A549 (cell line): ENCODE measurements at regions not wholly inside any gene's neighbourhood (a gene's known extent, or its start where the extent isn't known, plus 50 kb on each side); places are given as distances from the start of the nearest gene placed in this dataset.

Source experiments
- ATAC-seq, 2 experiments: fragments of 200-7000 bp in 1 of 2; fragments of >200 bp in 1 of 2; cut with Nextera tagmentation in 1 of 2; cut with Tn5 transposase in 1 of 2; 3 replicates each; pipeline versions ENCODE4 v1.8.0 to v1.9.1; 2018 to 2020; ENCODE audit warnings: mild to moderate bottlenecking in 1 of 2, moderate library complexity in 1 of 2
- CTCF ChIA-PET: fragments of 300-600 bp; sonication (Branson Sonifier 250); formaldehyde crosslinking; extraction: SDS; loops from one replicate; lab custom pipeline; 2021; ENCODE audit warnings: antibody characterized with exemption, inconsistent platforms; lab: Yijun Ruan, JAX
- POLR2A ChIA-PET: fragments of 350-600 bp; formaldehyde crosslinking; extraction: SDS; loops from one replicate; lab custom pipeline; 2021; ENCODE audit warnings: antibody characterized with exemption, inconsistent platforms; lab: Yijun Ruan, JAX
- DNase-seq, 2 experiments: peaks; one replicate each; pipeline versions ENCODE4 v3.0.0 to v3.0.0-alpha.2; 2011 to 2016; ENCODE audit warnings: low read depth in 1 of 2, low spot score in 1 of 2
- FAIRE-seq: peaks from 2 replicates; lab custom pipeline; 2011; peaks lifted over from hg19 to GRCh38; lab: Jason Lieb, UNC
- H3K27ac ChIP-seq, 2 experiments: fragments of >200 bp; sonication (Bioruptor Twin); formaldehyde crosslinking; 3 replicates each; pipeline ENCODE4 v1.5.1; 2016 to 2017
- H3K4me1 ChIP-seq: fragments of >200 bp; sonication (Bioruptor Twin); formaldehyde crosslinking; 3 replicates; pipeline ENCODE4 v1.6.1; 2016
- H3K4me2 ChIP-seq: fragments of >200 bp; sonication (Bioruptor Twin); formaldehyde crosslinking; 3 replicates; pipeline ENCODE4 v1.6.1; 2016
- H3K4me3 ChIP-seq: fragments of >200 bp; sonication (Bioruptor Twin); formaldehyde crosslinking; 3 replicates; pipeline ENCODE4 v1.5.1; 2016
- H3K9me3 ChIP-seq: fragments of >200 bp; sonication (Bioruptor Twin); formaldehyde crosslinking; 3 replicates; pipeline ENCODE4 v1.6.1; 2016
- CBX8 ChIP-seq: fragments of 200-600 bp; sonication (generic); IDR thresholded peaks from 2 replicates; pipeline ENCODE4 v1.6.1; 2016
- CEBPB ChIP-seq, 2 experiments: fragments of >200 bp in 1 of 2; sonication (Bioruptor Twin) in 1 of 2; formaldehyde crosslinking in 1 of 2; IDR thresholded peaks; 2 replicates each; pipeline ENCODE4 v1.6.1; 2012 to 2016
- CHD2 ChIP-seq: fragments of 150-350 bp; IDR thresholded peaks from 2 replicates; pipeline ENCODE4 v1.6.1; 2014; ENCODE audit warnings: low read length; ENCODE audit not compliant: partially characterized antibody
- CHD4 ChIP-seq: fragments of 200-600 bp; sonication (generic); IDR thresholded peaks from 2 replicates; pipeline ENCODE4 v1.6.1; 2016; ENCODE audit warnings: antibody characterized with exemption, mild to moderate bottlenecking, borderline replicate concordance
- EHF ChIP-seq: fragments of 250-450 bp; sonication (Bioruptor Pico); IDR thresholded peaks from 2 replicates; pipeline ENCODE4 v1.5.0; 2020; ENCODE audit warnings: mild to moderate bottlenecking
- ESRRA ChIP-seq: fragments of 150-350 bp; IDR thresholded peaks from 2 replicates; pipeline ENCODE4 v1.6.1; 2014; ENCODE audit warnings: mild to moderate bottlenecking, low read length, borderline replicate concordance
- HEYL ChIP-seq: fragments of 250-450 bp; sonication (Bioruptor Pico); IDR thresholded peaks from 2 replicates; pipeline ENCODE4 v1.8.0; 2021; ENCODE audit warnings: mild to moderate bottlenecking, moderate library complexity
- HOXB13 ChIP-seq: fragments of 250-450 bp; sonication (Bioruptor Pico); IDR thresholded peaks from 2 replicates; pipeline ENCODE4 v1.5.0; 2020; ENCODE audit warnings: low read depth, mild to moderate bottlenecking, moderate library complexity
- HOXB5 ChIP-seq: fragments of 250-450 bp; sonication (Bioruptor Pico); IDR thresholded peaks from 2 replicates; pipeline ENCODE4 v1.5.0; 2020; ENCODE audit warnings: mild to moderate bottlenecking, moderate library complexity
- JUN ChIP-seq, 2 experiments: fragments of >200 bp; sonication (Bioruptor Twin); formaldehyde crosslinking; IDR thresholded peaks; 2 replicates in 1 of 2; 3 replicates in 1 of 2; pipeline ENCODE4 v1.6.1; 2016 to 2017
- KDM1A ChIP-seq: fragments of 200-600 bp; sonication (generic); IDR thresholded peaks from 2 replicates; pipeline ENCODE4 v1.6.1; 2016; ENCODE audit warnings: low read depth, mild to moderate bottlenecking
- MAZ ChIP-seq: fragments of 150-350 bp; IDR thresholded peaks from 2 replicates; pipeline ENCODE4 v1.6.1; 2014; ENCODE audit warnings: antibody characterized with exemption, low read depth, low read length, borderline replicate concordance
- MYC ChIP-seq: IDR thresholded peaks from 2 replicates; pipeline ENCODE4 v1.6.1; 2012; ENCODE audit warnings: mild to moderate bottlenecking, inconsistent platforms, low read length, improper control_type of control experiment, borderline replicate concordance
- NFE2L2 ChIP-seq: fragments of 150-350 bp; conservative IDR thresholded peaks from 2 replicates; pipeline ENCODE4 v1.6.1; 2014; ENCODE audit warnings: low read length
- POLR2A ChIP-seq: IDR thresholded peaks from 2 replicates; pipeline ENCODE4 v1.6.1; 2012; ENCODE audit warnings: mild to moderate bottlenecking, low read length
- RCOR1 ChIP-seq: fragments of 150-350 bp; IDR thresholded peaks from 2 replicates; pipeline ENCODE4 v1.6.1; 2014; ENCODE audit warnings: antibody characterized with exemption, low read length, low read depth
- RNF2 ChIP-seq: fragments of 200-600 bp; sonication (generic); IDR thresholded peaks from 2 replicates; pipeline ENCODE4 v1.6.1; 2016; ENCODE audit warnings: low read depth, mild to moderate bottlenecking, antibody characterized with exemption, moderate library complexity, borderline replicate concordance
- SMC3 ChIP-seq: fragments of >200 bp; sonication (Bioruptor Twin); formaldehyde crosslinking; IDR thresholded peaks from 3 replicates; pipeline ENCODE4 v1.6.1; 2018; ENCODE audit warnings: inconsistent platforms
- SREBF2 ChIP-seq: fragments of 450-650 bp; IDR thresholded peaks from 2 replicates; pipeline ENCODE4 v1.6.1; 2014; ENCODE audit warnings: mild to moderate bottlenecking, moderate library complexity
- ZNF302 ChIP-seq: fragments of 250-450 bp; sonication (Bioruptor Pico); IDR thresholded peaks from 2 replicates; pipeline ENCODE4 v1.9.0; 2021; ENCODE audit warnings: inconsistent platforms, mild to moderate bottlenecking, moderate library complexity
- WGBS: methylation state at CpG from one replicate; pipeline ENCODE4 v1.1.6; 2017; ENCODE audit errors: missing lambda C conversion rate; 5-methylcytosine and 5-hydroxymethylcytosine counted together
- TF ChIP-seq, protein P1 (sequence below): IDR thresholded peaks from 2 replicates; pipeline ENCODE4 v1.6.1; 2012
- TF ChIP-seq, protein P2 (sequence below): fragments of >200 bp; sonication (Bioruptor Twin); formaldehyde crosslinking; IDR thresholded peaks from 3 replicates; pipeline ENCODE4 v1.6.1; 2016
- TF ChIP-seq, protein P3 (sequence below): fragments of >200 bp; sonication (Bioruptor Twin); formaldehyde crosslinking; IDR thresholded peaks from 2 replicates; pipeline ENCODE4 v1.6.1; 2016
- TF ChIP-seq, protein P4 (sequence below): fragments of >200 bp; sonication (Bioruptor Twin); formaldehyde crosslinking; IDR thresholded peaks from 3 replicates; pipeline ENCODE4 v1.5.1; 2016

DNA sequence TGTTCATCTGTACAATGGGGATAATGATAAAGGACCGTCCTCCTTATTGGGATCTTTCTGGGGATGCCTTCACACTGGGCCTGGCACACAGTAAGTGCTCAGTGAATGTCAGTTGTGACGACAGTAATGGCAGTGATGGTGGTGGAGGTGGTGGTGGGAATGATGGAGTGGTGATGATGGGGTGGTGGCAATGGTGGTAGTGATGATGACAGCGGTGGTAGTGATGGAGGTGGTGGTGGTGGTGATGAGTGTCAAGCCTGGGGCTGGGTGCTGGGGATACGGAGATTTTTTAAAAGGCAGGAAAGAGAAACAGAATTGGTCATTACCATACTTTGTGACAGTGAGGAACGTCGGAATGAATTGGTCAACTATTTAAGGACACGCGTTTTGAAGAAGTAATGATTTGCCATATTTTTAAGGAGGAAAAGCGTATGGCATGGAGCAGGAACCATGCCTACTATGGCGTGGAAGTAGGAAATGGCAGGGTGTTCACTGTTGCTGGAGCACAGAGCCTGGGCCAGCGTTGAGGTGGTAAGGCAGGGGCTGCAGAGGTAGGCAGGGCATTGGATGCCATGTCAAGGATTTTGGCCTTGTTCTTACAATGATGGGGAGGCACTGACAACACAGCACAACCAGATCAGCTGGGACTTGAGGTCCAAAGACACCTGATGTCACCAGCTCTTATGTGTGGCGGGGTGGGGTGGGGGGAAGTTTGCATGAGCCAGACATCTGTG, 128.7 kb downstream of the ACTL8 start:
- DNase-seq, result no peak
- POLR2A ChIA-PET, result no interaction called here
- WGBS, result 66% methylated on average over 12 of the region's 12 CpGs

DNA sequence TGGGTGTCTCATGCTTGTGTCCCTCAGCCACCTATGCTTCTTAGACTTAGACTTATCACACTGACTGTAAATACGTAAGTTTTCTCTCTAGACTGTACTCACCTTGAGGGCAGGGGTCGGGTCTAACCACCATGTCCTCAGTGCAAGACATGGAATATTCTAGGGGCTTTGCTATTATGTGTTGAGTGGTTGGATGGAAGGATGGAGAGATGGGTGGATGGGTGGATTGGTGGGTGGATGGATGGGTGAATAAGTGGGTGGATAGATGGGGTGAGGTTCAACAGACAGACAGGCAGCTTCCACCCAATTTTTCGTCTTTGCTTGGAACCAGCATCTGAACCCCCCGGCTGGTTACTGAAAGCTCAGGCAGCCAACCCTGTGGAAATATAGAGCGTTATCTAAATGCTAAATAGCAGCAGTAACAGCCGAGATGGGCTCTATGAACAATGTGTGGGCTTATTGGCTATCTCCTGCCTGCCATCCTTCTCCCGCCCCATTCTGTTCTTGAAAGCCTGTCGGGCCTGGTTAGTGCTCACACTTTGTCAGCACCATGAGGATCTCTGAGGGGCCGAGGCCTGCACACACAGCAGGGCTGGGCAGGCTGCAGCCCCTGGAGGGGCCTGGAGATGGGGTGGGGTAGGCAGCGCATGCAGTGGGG, 130.7 kb downstream of the ACTL8 start:
- WGBS, result 51% methylated on average over 10 of the region's 10 CpGs
- Histone ChIP-seq H3K4me1 (no peaks in the 10 kb centered on the region), H3K4me2 (no peak overlapping the region), H3K9me3 (no peaks in the 10 kb centered on the region), H3K27ac (no peak overlapping the region), H3K4me3 (no peak overlapping the region)
- DNase-seq (no peak), FAIRE-seq (no peak), ATAC-seq (no peak)
- POLR2A ChIA-PET, result no interaction called here
- CTCF ChIA-PET, result interaction anchor here (1.1 to 1.2 kb wide), 2 partner anchors 105 to 222 kb away, joined by 3 to 5 read pairs; no protein-coding TSS in a partner anchor
- TF ChIP-seq, protein P1, sequence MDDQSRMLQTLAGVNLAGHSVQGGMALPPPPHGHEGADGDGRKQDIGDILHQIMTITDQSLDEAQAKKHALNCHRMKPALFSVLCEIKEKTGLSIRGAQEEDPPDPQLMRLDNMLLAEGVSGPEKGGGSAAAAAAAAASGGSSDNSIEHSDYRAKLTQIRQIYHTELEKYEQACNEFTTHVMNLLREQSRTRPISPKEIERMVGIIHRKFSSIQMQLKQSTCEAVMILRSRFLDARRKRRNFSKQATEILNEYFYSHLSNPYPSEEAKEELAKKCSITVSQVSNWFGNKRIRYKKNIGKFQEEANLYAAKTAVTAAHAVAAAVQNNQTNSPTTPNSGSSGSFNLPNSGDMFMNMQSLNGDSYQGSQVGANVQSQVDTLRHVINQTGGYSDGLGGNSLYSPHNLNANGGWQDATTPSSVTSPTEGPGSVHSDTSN, result no peak
- TF ChIP-seq NFE2L2, result no peak
- TF ChIP-seq KDM1A, result no peak
- TF ChIP-seq CBX8, result no peak
- TF ChIP-seq SREBF2, result no peak
- no peak for TF ChIP-seq HOXB13 (CRISPR knock-in tag)
- TF ChIP-seq RNF2, result no peak
- no peak for TF ChIP-seq HOXB5 (CRISPR knock-in tag)
- no peak for TF ChIP-seq SMC3
- TF ChIP-seq CEBPB (IDR thresholded peaks at IDR 0.05), result no peak
- TF ChIP-seq ESRRA, result no peak
- TF ChIP-seq, protein P2, sequence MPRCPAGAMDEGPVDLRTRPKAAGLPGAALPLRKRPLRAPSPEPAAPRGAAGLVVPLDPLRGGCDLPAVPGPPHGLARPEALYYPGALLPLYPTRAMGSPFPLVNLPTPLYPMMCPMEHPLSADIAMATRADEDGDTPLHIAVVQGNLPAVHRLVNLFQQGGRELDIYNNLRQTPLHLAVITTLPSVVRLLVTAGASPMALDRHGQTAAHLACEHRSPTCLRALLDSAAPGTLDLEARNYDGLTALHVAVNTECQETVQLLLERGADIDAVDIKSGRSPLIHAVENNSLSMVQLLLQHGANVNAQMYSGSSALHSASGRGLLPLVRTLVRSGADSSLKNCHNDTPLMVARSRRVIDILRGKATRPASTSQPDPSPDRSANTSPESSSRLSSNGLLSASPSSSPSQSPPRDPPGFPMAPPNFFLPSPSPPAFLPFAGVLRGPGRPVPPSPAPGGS, result no peak
- no peak for TF ChIP-seq MYC
- TF ChIP-seq CHD4, result no peak
- TF ChIP-seq, protein P3, sequence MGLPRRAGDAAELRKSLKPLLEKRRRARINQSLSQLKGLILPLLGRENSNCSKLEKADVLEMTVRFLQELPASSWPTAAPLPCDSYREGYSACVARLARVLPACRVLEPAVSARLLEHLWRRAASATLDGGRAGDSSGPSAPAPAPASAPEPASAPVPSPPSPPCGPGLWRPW, result no peak
- no peak for TF ChIP-seq ZNF302 (CRISPR knock-in tag)

More for the DNA sequence above, 128.7 kb downstream of the ACTL8 start:
- no peak for TF ChIP-seq POLR2A
- TF ChIP-seq, protein P4, sequence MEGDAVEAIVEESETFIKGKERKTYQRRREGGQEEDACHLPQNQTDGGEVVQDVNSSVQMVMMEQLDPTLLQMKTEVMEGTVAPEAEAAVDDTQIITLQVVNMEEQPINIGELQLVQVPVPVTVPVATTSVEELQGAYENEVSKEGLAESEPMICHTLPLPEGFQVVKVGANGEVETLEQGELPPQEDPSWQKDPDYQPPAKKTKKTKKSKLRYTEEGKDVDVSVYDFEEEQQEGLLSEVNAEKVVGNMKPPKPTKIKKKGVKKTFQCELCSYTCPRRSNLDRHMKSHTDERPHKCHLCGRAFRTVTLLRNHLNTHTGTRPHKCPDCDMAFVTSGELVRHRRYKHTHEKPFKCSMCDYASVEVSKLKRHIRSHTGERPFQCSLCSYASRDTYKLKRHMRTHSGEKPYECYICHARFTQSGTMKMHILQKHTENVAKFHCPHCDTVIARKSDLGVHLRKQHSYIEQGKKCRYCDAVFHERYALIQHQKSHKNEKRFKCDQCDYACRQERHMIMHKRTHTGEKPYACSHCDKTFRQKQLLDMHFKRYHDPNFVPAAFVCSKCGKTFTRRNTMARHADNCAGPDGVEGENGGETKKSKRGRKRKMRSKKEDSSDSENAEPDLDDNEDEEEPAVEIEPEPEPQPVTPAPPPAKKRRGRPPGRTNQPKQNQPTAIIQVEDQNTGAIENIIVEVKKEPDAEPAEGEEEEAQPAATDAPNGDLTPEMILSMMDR, result no peak
- no peak for TF ChIP-seq RCOR1
- TF ChIP-seq CHD2, result no peak
- TF ChIP-seq EHF, result no peak
- TF ChIP-seq, protein P1, result no peak
- no peak for TF ChIP-seq ESRRA
- TF ChIP-seq NFE2L2, result no peak
- no peak for TF ChIP-seq JUN (IDR thresholded peaks at IDR 0.05)
- TF ChIP-seq HEYL (CRISPR knock-in tag), result no peak
- no peak for TF ChIP-seq MAZ
- H3K4me3 ChIP-seq, result no peak overlapping the region
- no peaks in the 10 kb centered on the region for H3K4me1 ChIP-seq
- no peak overlapping the region for H3K4me2 ChIP-seq
- FAIRE-seq (no peak), ATAC-seq (no peak)
- CTCF ChIA-PET, result no interaction called here
- no peaks in the 10 kb centered on the region for H3K9me3 ChIP-seq
- no peak overlapping the region for H3K27ac ChIP-seq
